CD8-positive, alpha-beta memory T cell (primary cell): ENCODE measurements at regions not wholly inside any gene's neighbourhood (a gene's known extent, or its start where the extent isn't known, plus 50 kb on each side); places are given as distances from the start of the nearest gene placed in this dataset.
A peak's percentile ranks its signal among the peaks of the same experiment; 100 is the strongest.
"Not testable (repeated sequence)": the region's sequence is repeated elsewhere in the genome, so short reads cannot be mapped to it uniquely, and the experiment has no call there.

Source experiments
- CTCF ChIA-PET: fragments of 350-600 bp; sonication (Branson Sonifier 250); formaldehyde crosslinking; loops from one replicate; lab custom pipeline; 2021; ENCODE audit warnings: antibody characterized with exemption; lab: Charles Lee
- POLR2A ChIA-PET: fragments of 350-600 bp; sonication (Branson Sonifier 250); formaldehyde crosslinking; loops from one replicate; lab custom pipeline; 2021; ENCODE audit warnings: antibody characterized with exemption; lab: Charles Lee
- DNase-seq, 5 donors: peaks; one replicate each; pipeline versions ENCODE4 v3.0.0 to v3.0.0-alpha.2; 2020 to 2022; ENCODE audit warnings: mixed read lengths in 1 of 5
- H3K27ac ChIP-seq: one replicate; pipeline ENCODE4 v1.7.0; 2013; ENCODE audit warnings: low read depth, mild to moderate bottlenecking, low read length, moderate library complexity
- H3K27me3 ChIP-seq: 2 replicates; pipeline ENCODE4 v1.7.0; 2013; ENCODE audit warnings: low read length, mild to moderate bottlenecking; ENCODE audit not compliant: insufficient read depth, poor library complexity, severe bottlenecking
- H3K36me3 ChIP-seq: 2 replicates; pipeline ENCODE4 v1.7.0; 2013; ENCODE audit warnings: mild to moderate bottlenecking, low read length, moderate library complexity; ENCODE audit not compliant: insufficient read depth
- H3K4me1 ChIP-seq: 2 replicates; pipeline ENCODE4 v1.7.0; 2013; ENCODE audit warnings: mild to moderate bottlenecking, low read length, moderate library complexity; ENCODE audit not compliant: insufficient read depth
- H3K4me3 ChIP-seq: 2 replicates; pipeline ENCODE4 v1.7.0; 2013; ENCODE audit warnings: mild to moderate bottlenecking, low read length
- H3K9me3 ChIP-seq: 2 replicates; pipeline ENCODE4 v1.7.0; 2013; ENCODE audit warnings: mild to moderate bottlenecking, low read length
- H3K27ac Mint-ChIP-seq, 8 donors: one replicate each; pipeline ENCODE4 v1.8.0; 2020 to 2021; ENCODE audit warnings: mixed read lengths in 8 of 8, mild to moderate bottlenecking in 6 of 8, inconsistent platforms in 3 of 8, moderate library complexity in 3 of 8
- H3K27me3 Mint-ChIP-seq, 2 donors: one replicate each; pipeline ENCODE4 v1.8.0; 2020 to 2021; ENCODE audit warnings: mixed read lengths in 2 of 2, mild to moderate bottlenecking in 1 of 2, moderate library complexity in 1 of 2
- H3K36me3 Mint-ChIP-seq, 3 donors: one replicate each; pipeline ENCODE4 v1.8.0; 2020 to 2021; ENCODE audit warnings: mixed read lengths in 3 of 3, inconsistent platforms in 1 of 3, mild to moderate bottlenecking in 1 of 3
- H3K4me1 Mint-ChIP-seq, 3 donors: one replicate each; pipeline ENCODE4 v1.8.0; 2020 to 2021; ENCODE audit warnings: mixed read lengths in 3 of 3, inconsistent platforms in 1 of 3, mild to moderate bottlenecking in 1 of 3
- H3K4me3 Mint-ChIP-seq, 7 donors: one replicate each; pipeline ENCODE4 v1.8.0; 2020 to 2021; ENCODE audit warnings: mixed read lengths in 7 of 7, mild to moderate bottlenecking in 6 of 7, moderate library complexity in 4 of 7, inconsistent platforms in 2 of 7
- H3K9me3 Mint-ChIP-seq, 5 donors: one replicate each; pipeline ENCODE4 v1.8.0; 2020 to 2022; ENCODE audit warnings: mixed read lengths in 5 of 5, mild to moderate bottlenecking in 3 of 5, moderate library complexity in 2 of 5, inconsistent platforms in 1 of 5

DNA sequence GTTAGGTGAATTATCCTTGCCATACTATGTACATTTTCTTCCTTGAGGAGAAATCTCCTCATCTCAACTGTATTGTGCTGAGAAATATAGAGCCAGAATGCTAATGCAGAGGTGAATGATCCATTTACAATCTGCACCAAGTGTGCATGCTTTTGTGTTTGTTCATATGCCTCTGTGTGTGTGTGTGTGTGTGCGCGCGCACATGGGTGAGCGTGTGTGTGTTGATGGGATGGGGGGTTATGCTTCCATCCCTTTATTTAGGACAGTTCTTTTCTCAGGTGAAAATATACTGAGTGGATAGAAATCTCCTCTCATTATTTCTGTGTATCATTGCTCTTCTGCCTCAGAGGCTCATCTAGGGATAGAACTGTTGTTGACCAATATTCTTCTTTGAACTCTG, 626.1 kb downstream of the MCTP2 start:
- Mint-ChIP-seq H3K27me3 (peaks cover 0 to 1% of the 10 kb centered on the region in 2 donors), H3K4me1 (no peaks in the 10 kb centered on the region), H3K4me3 (no peak overlapping the region), H3K36me3 (no peaks in the 10 kb centered on the region), H3K9me3 (peaks cover 3 to 6% (median 4%) of the 10 kb centered on the region in 5 donors), H3K27ac (no peak overlapping the region)
- POLR2A ChIA-PET: no interaction called here
- CTCF ChIA-PET: no interaction called here
- H3K27ac ChIP-seq: peak overlapping the region; percentile 17
- H3K27me3 ChIP-seq: no peaks in the 10 kb centered on the region
- DNase-seq: no peak
- H3K9me3 ChIP-seq: no peaks in the 10 kb centered on the region
- no peaks in the 10 kb centered on the region for H3K4me1 ChIP-seq
- H3K36me3 ChIP-seq: no peaks in the 10 kb centered on the region
- no peak overlapping the region for H3K4me3 ChIP-seq

DNA sequence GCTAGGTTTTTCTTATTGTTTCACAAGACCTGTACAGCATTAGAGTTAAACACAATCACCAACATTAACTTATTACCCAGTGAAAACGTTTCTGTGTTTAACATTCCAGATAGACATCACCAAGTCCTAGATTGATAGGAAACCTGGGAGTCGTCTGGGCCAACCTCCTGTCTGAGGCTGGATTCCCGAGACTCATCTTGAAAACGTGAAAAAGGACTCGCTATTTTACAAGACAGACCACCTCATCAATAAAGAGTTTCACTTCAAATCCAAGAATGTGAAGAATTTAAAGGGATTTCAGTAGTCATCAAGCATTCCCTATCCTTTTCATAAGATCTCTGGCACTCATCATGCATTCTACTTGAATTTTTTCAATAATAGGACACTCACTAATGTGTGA, 626.6 kb downstream of the MCTP2 start:
- no peaks in the 10 kb centered on the region for H3K27me3 Mint-ChIP-seq
- ChIA-PET CTCF (no interaction called here), POLR2A (no interaction called here)
- H3K36me3 Mint-ChIP-seq: no peaks in the 10 kb centered on the region
- no peak for DNase-seq
- no peak overlapping the region for H3K4me3 Mint-ChIP-seq
- H3K27me3 ChIP-seq: no peaks in the 10 kb centered on the region
- H3K27ac ChIP-seq: no peak overlapping the region
- H3K27ac Mint-ChIP-seq: no peak overlapping the region
- no peaks in the 10 kb centered on the region for H3K36me3 ChIP-seq
- no peaks in the 10 kb centered on the region for H3K4me1 Mint-ChIP-seq
- peaks cover 3 to 9% (median 4%) of the 10 kb centered on the region in 5 donors for H3K9me3 Mint-ChIP-seq
- H3K4me3 ChIP-seq: no peak overlapping the region
- H3K9me3 ChIP-seq: no peaks in the 10 kb centered on the region
- H3K4me1 ChIP-seq: no peaks in the 10 kb centered on the region

DNA sequence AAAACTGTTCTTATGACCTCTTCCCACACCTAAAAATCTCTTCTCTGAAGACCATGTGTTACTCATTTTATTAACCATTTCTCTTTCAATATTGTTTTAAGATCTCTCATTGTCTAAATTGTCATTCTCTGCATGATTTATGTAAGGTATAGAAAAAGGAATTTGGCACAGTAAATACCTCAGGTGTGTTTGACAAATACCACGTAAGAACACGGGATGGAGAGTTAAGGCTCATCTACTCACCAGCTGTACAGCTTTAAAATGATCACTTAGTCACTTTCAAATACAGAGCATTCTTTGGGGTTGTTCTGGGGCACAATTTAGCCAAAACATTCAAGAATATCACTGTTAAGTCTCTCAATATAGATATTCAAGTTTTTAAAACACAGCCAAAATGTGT, 627.1 kb downstream of the MCTP2 start:
- Histone ChIP-seq H3K9me3 (no peaks in the 10 kb centered on the region), H3K27ac (no peak overlapping the region), H3K27me3 (no peaks in the 10 kb centered on the region), H3K36me3 (no peaks in the 10 kb centered on the region), H3K4me3 (no peak overlapping the region), H3K4me1 (no peaks in the 10 kb centered on the region)
- CTCF ChIA-PET: no interaction called here
- Mint-ChIP-seq H3K27ac (no peak overlapping the region), H3K4me1 (no peaks in the 10 kb centered on the region), H3K27me3 (no peaks in the 10 kb centered on the region), H3K9me3 (peaks cover 2 to 9% (median 4%) of the 10 kb centered on the region in 5 donors), H3K36me3 (no peaks in the 10 kb centered on the region), H3K4me3 (no peak overlapping the region)
- POLR2A ChIA-PET: no interaction called here
- DNase-seq: no peak

DNA sequence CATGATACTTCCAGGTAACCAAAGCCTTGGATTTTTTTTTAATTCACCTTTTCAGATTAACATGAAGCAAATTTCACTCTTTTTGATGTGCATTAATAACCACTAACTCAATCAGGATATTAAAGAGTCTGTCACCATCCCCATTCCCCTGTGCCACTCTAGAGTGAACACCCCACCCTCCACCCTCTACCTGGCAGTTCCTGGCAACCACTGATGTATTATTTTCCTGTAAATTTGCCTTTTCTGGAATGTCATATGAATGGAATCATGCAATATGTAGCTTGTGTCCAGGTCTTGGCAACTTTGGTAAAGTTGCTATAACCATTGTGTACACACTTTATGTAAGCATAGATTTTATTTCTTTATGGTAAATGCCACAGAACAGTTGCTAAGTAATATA, 627.6 kb downstream of the MCTP2 start:
- H3K27ac Mint-ChIP-seq: no peak overlapping the region

DNA sequence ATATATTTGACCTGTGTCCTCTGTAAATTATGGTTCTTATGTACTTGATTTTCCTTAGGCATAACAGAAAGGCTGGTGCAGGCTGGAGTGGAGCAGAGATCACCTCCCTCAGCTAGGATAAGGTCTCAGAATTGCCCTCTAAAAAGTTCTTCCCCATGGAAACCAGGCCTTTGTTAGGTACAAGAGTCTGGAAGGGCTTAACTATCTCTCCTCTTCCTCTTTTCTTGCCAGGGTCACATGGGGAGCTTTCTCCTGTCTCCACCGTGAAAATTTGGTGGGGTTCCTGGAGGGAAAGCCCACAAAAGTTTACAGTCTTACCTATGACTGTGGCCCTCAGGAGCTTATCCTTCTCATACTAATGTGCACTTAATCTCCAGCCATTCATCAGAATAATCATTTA, 633.2 kb downstream of the MCTP2 start:
- no peaks in the 10 kb centered on the region for H3K27me3 Mint-ChIP-seq
- ChIA-PET POLR2A (no interaction called here), CTCF (no interaction called here)
- H3K27ac Mint-ChIP-seq: no peak overlapping the region
- H3K4me3 Mint-ChIP-seq: no peak overlapping the region
- no peak overlapping the region for H3K4me3 ChIP-seq
- H3K9me3 Mint-ChIP-seq: peaks cover 2 to 9% (median 5%) of the 10 kb centered on the region in 5 donors
- no peaks in the 10 kb centered on the region for H3K4me1 ChIP-seq
- H3K27ac ChIP-seq: no peak overlapping the region
- no peaks in the 10 kb centered on the region for H3K27me3 ChIP-seq
- H3K36me3 ChIP-seq: no peaks in the 10 kb centered on the region
- H3K9me3 ChIP-seq: no peaks in the 10 kb centered on the region
- H3K4me1 Mint-ChIP-seq: no peaks in the 10 kb centered on the region
- H3K36me3 Mint-ChIP-seq: no peaks in the 10 kb centered on the region
- no peak for DNase-seq

More for the DNA sequence above, 627.6 kb downstream of the MCTP2 start:
- Mint-ChIP-seq H3K36me3 (no peaks in the 10 kb centered on the region), H3K4me3 (no peak overlapping the region), H3K9me3 (peaks cover 0 to 9% (median 4%) of the 10 kb centered on the region in 5 donors), H3K27me3 (no peaks in the 10 kb centered on the region), H3K4me1 (no peaks in the 10 kb centered on the region)
- Histone ChIP-seq H3K27me3 (no peaks in the 10 kb centered on the region), H3K9me3 (no peaks in the 10 kb centered on the region), H3K36me3 (no peaks in the 10 kb centered on the region), H3K4me1 (no peaks in the 10 kb centered on the region), H3K4me3 (no peak overlapping the region), H3K27ac (no peak overlapping the region)
- ChIA-PET CTCF (no interaction called here), POLR2A (no interaction called here)
- no peak for DNase-seq

DNA sequence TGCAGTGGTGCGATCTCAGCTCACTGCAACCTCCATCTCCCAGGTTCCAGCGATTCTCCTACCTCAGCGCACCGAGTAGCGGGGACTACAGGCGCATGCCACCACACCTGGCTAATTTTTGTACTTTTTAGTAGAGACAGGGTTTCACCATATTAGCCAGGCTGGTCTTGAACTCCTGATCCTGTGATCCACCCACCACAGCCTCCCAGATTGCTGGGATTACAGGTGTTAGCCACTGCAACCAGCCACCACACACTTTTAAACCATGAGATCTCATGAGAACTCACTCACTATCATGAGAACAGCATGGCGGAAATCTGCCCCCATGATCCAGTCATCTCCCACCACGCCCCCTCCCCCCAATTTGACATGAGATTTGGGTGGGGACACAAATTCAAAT, 636.9 kb downstream of the MCTP2 start:
- CTCF ChIA-PET, H3K4me1 Mint-ChIP-seq, H3K4me1 ChIP-seq, H3K27me3 ChIP-seq, H3K27me3 Mint-ChIP-seq, H3K4me3 ChIP-seq, POLR2A ChIA-PET, H3K27ac ChIP-seq, H3K36me3 ChIP-seq, H3K9me3 Mint-ChIP-seq, H3K27ac Mint-ChIP-seq, H3K36me3 Mint-ChIP-seq, H3K4me3 Mint-ChIP-seq, H3K9me3 ChIP-seq, DNase-seq: not testable (repeated sequence)

DNA sequence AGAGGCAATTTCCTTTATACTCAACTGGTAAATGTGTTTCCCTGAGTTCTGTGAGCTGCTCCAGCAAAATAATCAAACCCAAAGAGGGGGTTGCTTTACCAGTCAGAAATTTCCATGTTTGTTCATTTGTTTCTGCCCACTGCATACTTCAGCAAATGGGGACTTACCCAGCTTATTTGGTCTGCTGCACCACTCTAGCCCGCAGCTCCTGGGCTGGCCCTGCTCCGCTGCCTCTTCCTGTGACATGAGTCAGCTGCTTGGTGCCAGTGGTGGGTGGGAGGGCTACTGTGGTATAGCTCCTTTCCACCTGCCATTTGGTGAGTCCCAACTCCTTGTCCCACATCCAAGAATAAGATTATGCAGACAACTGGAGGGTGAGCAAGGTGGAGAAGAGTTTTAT, 644.2 kb downstream of the MCTP2 start:
- H3K36me3 ChIP-seq: no peaks in the 10 kb centered on the region
- Mint-ChIP-seq H3K4me1 (no peaks in the 10 kb centered on the region), H3K36me3 (no peaks in the 10 kb centered on the region), H3K27ac (peak overlapping the region in 1 of 8 donors; percentile 11), H3K9me3 (peaks cover 2 to 5% (median 4%) of the 10 kb centered on the region in 5 donors), H3K4me3 (no peak overlapping the region), H3K27me3 (no peaks in the 10 kb centered on the region)
- H3K27me3 ChIP-seq: no peaks in the 10 kb centered on the region
- no peak for DNase-seq
- CTCF ChIA-PET: no interaction called here
- no peak overlapping the region for H3K4me3 ChIP-seq
- no peak overlapping the region for H3K27ac ChIP-seq
- H3K9me3 ChIP-seq: no peaks in the 10 kb centered on the region
- no peaks in the 10 kb centered on the region for H3K4me1 ChIP-seq
- POLR2A ChIA-PET: no interaction called here

DNA sequence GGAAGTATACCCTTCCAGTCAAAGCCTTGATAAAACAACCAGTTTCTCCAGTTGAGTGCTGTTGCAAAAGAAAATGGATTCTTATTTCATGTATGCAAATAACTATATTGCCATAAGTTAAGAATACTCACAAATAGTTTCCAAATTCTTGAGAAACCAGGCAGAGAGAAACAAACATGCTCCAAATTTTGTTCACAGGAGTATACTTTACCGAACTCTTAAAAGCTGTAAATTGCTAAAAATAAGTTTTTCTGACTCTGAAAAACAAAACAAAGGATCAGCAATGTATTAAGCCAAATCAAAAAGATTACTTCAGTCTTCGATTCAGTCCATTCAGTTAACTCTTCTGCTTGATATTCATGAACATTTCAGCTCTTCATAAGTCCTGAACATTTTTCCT, 646.5 kb downstream of the MCTP2 start:
- no peaks in the 10 kb centered on the region for H3K4me1 ChIP-seq
- Mint-ChIP-seq H3K9me3 (peaks cover 2 to 5% (median 3%) of the 10 kb centered on the region in 5 donors), H3K36me3 (no peaks in the 10 kb centered on the region), H3K4me1 (no peaks in the 10 kb centered on the region), H3K27ac (no peak overlapping the region), H3K4me3 (no peak overlapping the region), H3K27me3 (no peaks in the 10 kb centered on the region)
- H3K4me3 ChIP-seq: no peak overlapping the region
- no peak for DNase-seq
- H3K9me3 ChIP-seq: no peaks in the 10 kb centered on the region
- CTCF ChIA-PET: no interaction called here
- no peak overlapping the region for H3K27ac ChIP-seq
- H3K27me3 ChIP-seq: no peaks in the 10 kb centered on the region
- POLR2A ChIA-PET: no interaction called here
- H3K36me3 ChIP-seq: no peaks in the 10 kb centered on the region
